CD14-positive monocyte (primary cell): ENCODE measurements at regions not wholly inside any gene's neighbourhood (a gene's known extent, or its start where the extent isn't known, plus 50 kb on each side); places are given as distances from the start of the nearest gene placed in this dataset.

Experiments used
- DNase-seq, 3 donors: peaks; one replicate each; pipeline ENCODE4 v3.0.0-alpha.2; 2011 to 2022
- H2AFZ ChIP-seq: 2 replicates; pipeline ENCODE4 v1.6.0; 2012; ENCODE audit warnings: mild to moderate bottlenecking, low read depth, low read length, inconsistent platforms; ENCODE audit not compliant: insufficient read depth, poor library complexity, severe bottlenecking
- H3K27ac ChIP-seq, 2 donors: 1 replicate in 1 of 2; 2 replicates in 1 of 2; pipeline ENCODE4 v1.5.1; 2012 to 2013; ENCODE audit warnings: low read length in 2 of 2, control low read depth in 1 of 2, inconsistent platforms in 1 of 2, low read depth in 1 of 2, mild to moderate bottlenecking in 1 of 2
- H3K27me3 ChIP-seq, 2 donors: one replicate each; pipeline versions ENCODE4 v1.6.0 to v1.6.1; 2011 to 2013; ENCODE audit warnings: low read length in 2 of 2; ENCODE audit not compliant: control insufficient read depth in 2 of 2, insufficient read depth in 2 of 2
- H3K36me3 ChIP-seq, 2 donors: replicated peaks in 1 of 2; 1 replicate in 1 of 2; 2 replicates in 1 of 2; pipeline versions ENCODE4 v1.5.1 to v1.6.1; 2012 to 2013; ENCODE audit warnings: low read length in 2 of 2, control low read depth in 1 of 2, inconsistent platforms in 1 of 2, mild to moderate bottlenecking in 1 of 2; ENCODE audit not compliant: insufficient read depth in 2 of 2, control insufficient read depth in 1 of 2
- H3K4me1 ChIP-seq, 2 donors: 1 replicate in 1 of 2; 2 replicates in 1 of 2; pipeline versions ENCODE4 v1.5.1 to v1.6.1; 2012 to 2013; ENCODE audit warnings: low read length in 2 of 2, control low read depth in 1 of 2, inconsistent platforms in 1 of 2, mild to moderate bottlenecking in 1 of 2, moderate library complexity in 1 of 2; ENCODE audit not compliant: insufficient read depth in 2 of 2, control insufficient read depth in 1 of 2
- H3K4me2 ChIP-seq: replicated peaks from 2 replicates; pipeline ENCODE3; 2012; ENCODE audit warnings: low read length, moderate library complexity, mild to moderate bottlenecking; ENCODE audit not compliant: poor library complexity, severe bottlenecking; ENCODE audit errors: extremely low read depth
- H3K4me3 ChIP-seq, 3 experiments: fragments of 200-600 bp in 1 of 3; sonication (generic) in 1 of 3; replicated peaks in 1 of 3; 1 replicate in 2 of 3; 2 replicates in 1 of 3; pipeline ENCODE4 v1.5.1; 2011 to 2013; ENCODE audit warnings: low read length in 3 of 3, mild to moderate bottlenecking in 3 of 3, control low read depth in 2 of 3, low read depth in 2 of 3, inconsistent platforms in 1 of 3, moderate library complexity in 1 of 3
- H3K79me2 ChIP-seq: 2 replicates; pipeline ENCODE4 v1.6.0; 2012; ENCODE audit warnings: mild to moderate bottlenecking, control low read depth, inconsistent platforms, low read length, moderate library complexity; ENCODE audit not compliant: insufficient read depth
- H3K9ac ChIP-seq: 2 replicates; pipeline ENCODE4 v1.6.0; 2017; ENCODE audit warnings: low read length, mild to moderate bottlenecking; ENCODE audit not compliant: insufficient read depth, poor library complexity, severe bottlenecking
- H3K9me3 ChIP-seq, 2 donors: replicated peaks in 1 of 2; 1 replicate in 1 of 2; 2 replicates in 1 of 2; pipeline versions ENCODE4 v1.5.1 to v1.6.1; 2012 to 2013; ENCODE audit warnings: low read length in 2 of 2, control low read depth in 1 of 2; ENCODE audit not compliant: control insufficient read depth in 1 of 2, insufficient read depth in 1 of 2
- H4K20me1 ChIP-seq: 2 replicates; pipeline ENCODE4 v1.6.0; 2012; ENCODE audit warnings: mild to moderate bottlenecking, low read length, control low read depth, moderate library complexity; ENCODE audit not compliant: insufficient read depth
- H3K27ac Mint-ChIP-seq, 7 donors: one replicate each; pipeline ENCODE4 v1.8.0; 2020; ENCODE audit warnings: mild to moderate bottlenecking in 7 of 7, mixed read lengths in 7 of 7, moderate library complexity in 6 of 7, inconsistent platforms in 2 of 7
- H3K27me3 Mint-ChIP-seq, 3 donors: one replicate each; pipeline ENCODE4 v1.8.0; 2021 to 2022; ENCODE audit warnings: low read depth in 3 of 3, mild to moderate bottlenecking in 3 of 3, mixed read lengths in 3 of 3, moderate library complexity in 3 of 3, inconsistent platforms in 1 of 3
- H3K36me3 Mint-ChIP-seq, 2 donors: one replicate each; pipeline ENCODE4 v1.8.0; 2020; ENCODE audit warnings: mixed read lengths in 2 of 2, inconsistent platforms in 1 of 2, mild to moderate bottlenecking in 1 of 2
- H3K4me1 Mint-ChIP-seq: one replicate; pipeline ENCODE4 v1.8.0; 2020; ENCODE audit warnings: mild to moderate bottlenecking, mixed read lengths
- H3K4me3 Mint-ChIP-seq, 2 donors: one replicate each; pipeline ENCODE4 v1.8.0; 2020; ENCODE audit warnings: mild to moderate bottlenecking in 2 of 2, mixed read lengths in 2 of 2, moderate library complexity in 1 of 2
- H3K9me3 Mint-ChIP-seq, 7 donors: one replicate each; pipeline ENCODE4 v1.8.0; 2020 to 2022; ENCODE audit warnings: mixed read lengths in 7 of 7, mild to moderate bottlenecking in 6 of 7, moderate library complexity in 6 of 7, inconsistent platforms in 2 of 7
- WGBS: methylation state at CpG from one replicate; pipeline ENCODE4 v1.1.5; 2013; ENCODE audit warnings: missing lambda C conversion rate; ENCODE audit not compliant: insufficient coverage; 5-methylcytosine and 5-hydroxymethylcytosine counted together
- intact Hi-C, 2 donors: fragments of 100-400 bp; cut with micrococcal nuclease; formaldehyde crosslinking; loops; one replicate each; pipeline versions ENCODE4 v1.15.0 to v1.15.1; 2023
- TF ChIP-seq, protein P1 (sequence below): fragments of 200-600 bp; IDR thresholded peaks from one replicate; pipeline ENCODE4 v1.8.0; 2022; ENCODE audit warnings: antibody characterized with exemption, mild to moderate bottlenecking

DNA sequence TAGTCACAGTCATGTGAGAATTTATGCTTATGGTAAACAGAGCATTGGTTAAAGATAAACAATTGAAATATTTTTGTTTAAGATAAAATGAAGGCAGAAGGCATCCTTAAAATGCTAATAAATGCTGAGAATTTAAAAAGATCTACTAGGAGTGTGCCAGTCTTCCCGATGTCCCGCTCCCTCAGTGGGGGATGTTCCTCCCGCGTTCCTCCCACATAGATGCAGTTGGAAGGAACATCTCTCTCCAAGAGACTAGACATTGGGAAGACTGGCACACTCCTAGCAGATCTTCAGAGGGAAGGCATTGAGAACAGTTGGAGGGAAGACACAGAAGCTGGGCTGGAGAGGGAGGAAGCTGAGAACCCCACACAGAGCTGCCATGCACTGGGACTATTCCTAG lies 203.3 kb downstream of the EDN1 start:
- no peaks in the 10 kb centered on the region for H4K20me1 ChIP-seq
- no peak overlapping the region for H3K9ac ChIP-seq
- DNase-seq, result no peak
- Mint-ChIP-seq H3K4me1 (peaks cover 8% of the 10 kb centered on the region), H3K27me3 (peaks cover 0 to 3% (median 0%) of the 10 kb centered on the region in 3 donors), H3K4me3 (no peak overlapping the region), H3K36me3 (no peaks in the 10 kb centered on the region), H3K9me3 (peaks cover 0 to 7% (median 0%) of the 10 kb centered on the region in 7 donors), H3K27ac (no peak overlapping the region)
- no peaks in the 10 kb centered on the region for H3K79me2 ChIP-seq
- H3K27ac ChIP-seq, result no peak overlapping the region
- no peaks in the 10 kb centered on the region for H3K27me3 ChIP-seq
- no peak overlapping the region for H3K4me3 ChIP-seq
- H3K9me3 ChIP-seq, result no peaks in the 10 kb centered on the region
- WGBS, result no CpG with 5 or more reads among the region's 4 CpGs
- H3K4me2 ChIP-seq, result no peak overlapping the region
- TF ChIP-seq, protein P1, sequence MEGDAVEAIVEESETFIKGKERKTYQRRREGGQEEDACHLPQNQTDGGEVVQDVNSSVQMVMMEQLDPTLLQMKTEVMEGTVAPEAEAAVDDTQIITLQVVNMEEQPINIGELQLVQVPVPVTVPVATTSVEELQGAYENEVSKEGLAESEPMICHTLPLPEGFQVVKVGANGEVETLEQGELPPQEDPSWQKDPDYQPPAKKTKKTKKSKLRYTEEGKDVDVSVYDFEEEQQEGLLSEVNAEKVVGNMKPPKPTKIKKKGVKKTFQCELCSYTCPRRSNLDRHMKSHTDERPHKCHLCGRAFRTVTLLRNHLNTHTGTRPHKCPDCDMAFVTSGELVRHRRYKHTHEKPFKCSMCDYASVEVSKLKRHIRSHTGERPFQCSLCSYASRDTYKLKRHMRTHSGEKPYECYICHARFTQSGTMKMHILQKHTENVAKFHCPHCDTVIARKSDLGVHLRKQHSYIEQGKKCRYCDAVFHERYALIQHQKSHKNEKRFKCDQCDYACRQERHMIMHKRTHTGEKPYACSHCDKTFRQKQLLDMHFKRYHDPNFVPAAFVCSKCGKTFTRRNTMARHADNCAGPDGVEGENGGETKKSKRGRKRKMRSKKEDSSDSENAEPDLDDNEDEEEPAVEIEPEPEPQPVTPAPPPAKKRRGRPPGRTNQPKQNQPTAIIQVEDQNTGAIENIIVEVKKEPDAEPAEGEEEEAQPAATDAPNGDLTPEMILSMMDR, result no peak
- no peaks in the 10 kb centered on the region for H3K4me1 ChIP-seq
- intact Hi-C loops, result no loop called here
- no peak overlapping the region for H2AFZ ChIP-seq
- no peaks in the 10 kb centered on the region for H3K36me3 ChIP-seq

DNA sequence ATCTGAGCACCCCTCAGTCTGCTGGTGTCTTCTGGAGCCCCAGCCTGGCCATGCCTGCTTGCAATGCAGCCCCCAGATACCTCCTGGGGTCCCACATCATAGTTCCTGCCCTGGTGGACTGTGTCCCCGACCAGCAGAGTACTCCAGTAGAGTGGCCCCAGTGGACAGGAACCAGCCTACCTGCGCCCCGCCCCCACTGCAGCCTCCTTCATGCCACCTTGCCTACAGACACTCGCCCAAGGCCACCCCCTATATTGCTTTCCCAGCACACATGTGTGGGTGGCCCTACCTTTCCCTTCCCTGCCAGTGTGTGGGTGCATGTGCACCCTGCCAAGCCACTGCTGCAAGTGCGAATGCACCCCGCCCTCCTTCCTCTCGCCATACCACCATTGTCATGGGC lies 204.0 kb downstream of the EDN1 start:
- Mint-ChIP-seq H3K36me3 (no peaks in the 10 kb centered on the region), H3K9me3 (peaks cover 0 to 7% (median 0%) of the 10 kb centered on the region in 7 donors), H3K4me3 (no peak overlapping the region), H3K27ac (peak overlapping the region in 1 of 7 donors; percentile 68), H3K27me3 (peaks cover 0 to 3% (median 0%) of the 10 kb centered on the region in 3 donors), H3K4me1 (peaks cover 8% of the 10 kb centered on the region)
- no peak overlapping the region for H3K27ac ChIP-seq
- H3K4me1 ChIP-seq, result no peaks in the 10 kb centered on the region
- TF ChIP-seq, protein P1, result no peak
- H3K36me3 ChIP-seq, result no peaks in the 10 kb centered on the region
- no peak overlapping the region for H3K4me3 ChIP-seq
- H3K27me3 ChIP-seq, result no peaks in the 10 kb centered on the region
- DNase-seq, result no peak
- H3K9ac ChIP-seq, result no peak overlapping the region
- no peaks in the 10 kb centered on the region for H3K9me3 ChIP-seq
- H4K20me1 ChIP-seq, result no peaks in the 10 kb centered on the region
- 99% methylated on average over 7 of the region's 7 CpGs for WGBS
- no peak overlapping the region for H3K4me2 ChIP-seq
- intact Hi-C loops, result no loop called here
- no peaks in the 10 kb centered on the region for H3K79me2 ChIP-seq
- no peak overlapping the region for H2AFZ ChIP-seq
